WERI-Rb-1 (cell line): ENCODE measurements at regions not wholly inside any gene's neighbourhood (a gene's known extent, or its start where the extent isn't known, plus 50 kb on each side); places are given as distances from the start of the nearest gene placed in this dataset.

Source experiments
- DNase-seq: peaks from one replicate; pipeline ENCODE4 v3.0.0-alpha.2; 2020
- H3K27ac ChIP-seq: fragments of 250-450 bp; sonication (Bioruptor Pico); 2 replicates; pipeline ENCODE4 v1.5.1; 2020; ENCODE audit warnings: mild to moderate bottlenecking, moderate library complexity
- H3K27me3 ChIP-seq: fragments of 250-450 bp; sonication (Bioruptor Pico); 2 replicates; pipeline ENCODE4 v1.5.1; 2021; ENCODE audit warnings: mild to moderate bottlenecking, low read depth, moderate library complexity; ENCODE audit not compliant: insufficient read depth, severe bottlenecking
- H3K36me3 ChIP-seq: fragments of 250-450 bp; sonication (Bioruptor Pico); 2 replicates; pipeline ENCODE4 v1.5.1; 2020; ENCODE audit warnings: mild to moderate bottlenecking, moderate library complexity
- H3K4me3 ChIP-seq: 2 replicates; pipeline ENCODE4 v1.5.1; 2011; ENCODE audit warnings: low read depth, mild to moderate bottlenecking, control low read depth, low read length
- H3K9me3 ChIP-seq: fragments of 250-450 bp; sonication (Bioruptor Pico); 2 replicates; pipeline ENCODE4 v1.5.1; 2021; ENCODE audit warnings: mild to moderate bottlenecking, moderate library complexity; ENCODE audit not compliant: severe bottlenecking
- CTCF ChIP-seq: IDR thresholded peaks from 2 replicates; pipeline ENCODE4 v1.5.1; 2011; ENCODE audit warnings: low read depth, mild to moderate bottlenecking, control low read depth, inconsistent platforms, low read length

- Histone ChIP-seq H3K27ac (no peak overlapping the region), H3K27me3 (no peaks in the 10 kb centered on the region), H3K4me3 (no peak overlapping the region), H3K36me3 (no peaks in the 10 kb centered on the region), H3K9me3 (no peaks in the 10 kb centered on the region)
- TF ChIP-seq CTCF: no peak
- DNase-seq: no peak
Observed at GRCh38 chr12:77435446-77436091, 370.2 kb upstream of the E2F7 start.

- no peaks in the 10 kb centered on the region for H3K9me3 ChIP-seq
- no peak for TF ChIP-seq CTCF
- no peak overlapping the region for H3K4me3 ChIP-seq
- no peak for DNase-seq
- H3K36me3 ChIP-seq: no peaks in the 10 kb centered on the region
- H3K27me3 ChIP-seq: no peaks in the 10 kb centered on the region
- no peak overlapping the region for H3K27ac ChIP-seq
Observed at GRCh38 chr12:77433799-77434198, 368.4 kb upstream of the E2F7 start.

GRCh38 chr12:77429426-77429825 is 364.1 kb upstream of the E2F7 start:
- Histone ChIP-seq H3K36me3 (no peaks in the 10 kb centered on the region), H3K4me3 (no peak overlapping the region), H3K27ac (no peak overlapping the region), H3K27me3 (no peaks in the 10 kb centered on the region), H3K9me3 (no peaks in the 10 kb centered on the region)
- TF ChIP-seq CTCF: no peak
- no peak for DNase-seq

- TF ChIP-seq CTCF: no peak
- H3K27ac ChIP-seq: no peak overlapping the region
Observed at GRCh38 chr12:77421152-77421551, 355.8 kb upstream of the E2F7 start.

GRCh38 chr12:77409551-77409950 is 344.2 kb upstream of the E2F7 start:
- DNase-seq: no peak
- TF ChIP-seq CTCF: no peak
- no peaks in the 10 kb centered on the region for H3K9me3 ChIP-seq
- H3K27ac ChIP-seq: no peak overlapping the region
- no peaks in the 10 kb centered on the region for H3K36me3 ChIP-seq
- no peaks in the 10 kb centered on the region for H3K27me3 ChIP-seq
- no peak overlapping the region for H3K4me3 ChIP-seq

More at GRCh38 chr12:77421152-77421551, 355.8 kb upstream of the E2F7 start:
- Histone ChIP-seq H3K9me3 (no peaks in the 10 kb centered on the region), H3K27me3 (no peaks in the 10 kb centered on the region), H3K4me3 (no peak overlapping the region), H3K36me3 (no peaks in the 10 kb centered on the region)
- DNase-seq: no peak

GRCh38 chr12:77407931-77408330 is 342.6 kb upstream of the E2F7 start:
- no peak overlapping the region for H3K27ac ChIP-seq
- no peaks in the 10 kb centered on the region for H3K27me3 ChIP-seq
- H3K9me3 ChIP-seq: no peaks in the 10 kb centered on the region
- TF ChIP-seq CTCF: no peak
- H3K36me3 ChIP-seq: no peaks in the 10 kb centered on the region
- DNase-seq: no peak
- H3K4me3 ChIP-seq: no peak overlapping the region
